BE2C (cell line): ENCODE measurements at regions not wholly inside any gene's neighbourhood (a gene's known extent, or its start where the extent isn't known, plus 50 kb on each side); places are given as distances from the start of the nearest gene placed in this dataset.

ENCODE experiments used
- DNase-seq: peaks from one replicate; pipeline ENCODE4 v3.0.0-alpha.2; 2020
- H3K27me3 ChIP-seq: fragments of 250-450 bp; sonication (Bioruptor Pico); 2 replicates; pipeline ENCODE4 v1.5.1; 2020; ENCODE audit warnings: mild to moderate bottlenecking
- H3K36me3 ChIP-seq: fragments of 250-450 bp; sonication (Bioruptor Pico); 2 replicates; pipeline ENCODE4 v1.5.1; 2020; ENCODE audit warnings: mild to moderate bottlenecking
- H3K4me1 ChIP-seq: fragments of 250-450 bp; sonication (Bioruptor Pico); 2 replicates; pipeline ENCODE4 v1.5.1; 2020
- H3K4me3 ChIP-seq: 2 replicates; pipeline ENCODE4 v1.5.1; 2011; ENCODE audit warnings: low read depth, low read length
- H3K9me3 ChIP-seq: fragments of 250-450 bp; sonication (Bioruptor Pico); 2 replicates; pipeline ENCODE4 v1.5.1; 2020
- TF ChIP-seq, protein P1 (sequence below): IDR thresholded peaks from 2 replicates; pipeline ENCODE4 v1.5.1; 2012; ENCODE audit warnings: mild to moderate bottlenecking, low read depth, low read length

DNA sequence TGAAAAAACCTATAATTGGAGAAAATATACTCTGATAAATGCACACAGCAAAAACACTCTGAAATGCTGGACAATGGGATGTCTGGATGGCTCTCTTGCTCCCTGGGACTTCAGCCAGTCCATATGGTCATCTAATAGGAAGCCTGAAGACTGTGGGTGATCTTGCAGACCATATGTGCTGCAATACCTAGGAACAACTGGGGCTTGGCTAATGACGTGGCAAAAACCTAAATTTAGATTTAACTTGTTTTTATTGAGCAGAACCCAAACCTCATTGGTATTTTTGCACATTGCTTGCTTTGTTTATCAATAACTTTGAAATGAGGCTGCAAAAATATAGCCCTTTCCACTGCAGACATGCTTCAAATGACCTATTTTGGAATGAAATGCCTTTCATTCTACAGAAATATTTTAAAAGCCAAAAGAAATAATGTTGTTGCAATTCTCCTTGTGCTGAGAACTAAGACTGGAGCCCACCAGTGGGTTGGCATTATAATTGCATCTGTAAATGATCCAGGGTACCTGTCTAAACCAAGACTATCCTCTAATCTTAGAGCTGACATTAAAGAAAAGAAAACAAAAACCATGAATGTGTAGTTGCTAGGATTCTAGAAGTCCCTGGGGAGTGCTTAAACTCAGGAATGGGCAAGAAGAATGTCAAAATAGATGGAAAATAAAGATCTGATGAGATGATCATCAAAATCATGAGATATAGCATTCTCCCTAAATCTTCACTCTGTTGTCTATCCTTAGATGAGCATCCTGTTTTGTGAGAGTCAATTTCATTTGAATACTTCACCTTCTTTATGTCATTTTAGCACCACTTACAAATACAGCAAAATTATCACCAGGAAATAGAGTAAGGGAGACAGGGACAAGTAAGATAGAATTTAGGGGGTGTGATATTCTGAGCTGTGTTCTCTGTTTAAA is 152.1 kb upstream of the RIMS1 start:
- H3K4me3 ChIP-seq, result no peak overlapping the region

DNA sequence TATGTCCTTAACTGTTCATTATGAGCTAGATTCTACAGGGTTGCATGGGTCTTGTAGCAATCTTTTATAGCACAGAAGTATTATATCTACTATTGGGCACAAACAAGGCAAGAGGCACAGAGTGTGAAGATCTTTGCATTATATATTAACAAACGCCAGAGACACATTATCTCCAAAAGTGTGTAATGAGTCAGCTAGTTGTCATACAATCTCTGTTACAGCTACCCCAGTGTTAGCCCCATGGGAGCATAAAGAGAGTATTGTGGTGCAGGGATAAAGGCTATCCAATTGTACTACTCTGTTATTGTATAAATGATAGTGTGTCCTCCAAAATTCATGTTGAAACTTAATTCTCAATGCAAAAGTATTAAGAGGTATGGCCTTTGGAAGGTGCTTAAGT is 148.4 kb upstream of the RIMS1 start:
- Histone ChIP-seq H3K36me3 (no peaks in the 10 kb centered on the region), H3K4me3 (no peak overlapping the region), H3K4me1 (no peaks in the 10 kb centered on the region), H3K27me3 (no peaks in the 10 kb centered on the region; the same call in 1 of the 2 replicates), H3K9me3 (no peaks in the 10 kb centered on the region)
- no peak for DNase-seq
- TF ChIP-seq, protein P1, sequence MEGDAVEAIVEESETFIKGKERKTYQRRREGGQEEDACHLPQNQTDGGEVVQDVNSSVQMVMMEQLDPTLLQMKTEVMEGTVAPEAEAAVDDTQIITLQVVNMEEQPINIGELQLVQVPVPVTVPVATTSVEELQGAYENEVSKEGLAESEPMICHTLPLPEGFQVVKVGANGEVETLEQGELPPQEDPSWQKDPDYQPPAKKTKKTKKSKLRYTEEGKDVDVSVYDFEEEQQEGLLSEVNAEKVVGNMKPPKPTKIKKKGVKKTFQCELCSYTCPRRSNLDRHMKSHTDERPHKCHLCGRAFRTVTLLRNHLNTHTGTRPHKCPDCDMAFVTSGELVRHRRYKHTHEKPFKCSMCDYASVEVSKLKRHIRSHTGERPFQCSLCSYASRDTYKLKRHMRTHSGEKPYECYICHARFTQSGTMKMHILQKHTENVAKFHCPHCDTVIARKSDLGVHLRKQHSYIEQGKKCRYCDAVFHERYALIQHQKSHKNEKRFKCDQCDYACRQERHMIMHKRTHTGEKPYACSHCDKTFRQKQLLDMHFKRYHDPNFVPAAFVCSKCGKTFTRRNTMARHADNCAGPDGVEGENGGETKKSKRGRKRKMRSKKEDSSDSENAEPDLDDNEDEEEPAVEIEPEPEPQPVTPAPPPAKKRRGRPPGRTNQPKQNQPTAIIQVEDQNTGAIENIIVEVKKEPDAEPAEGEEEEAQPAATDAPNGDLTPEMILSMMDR, result no peak

More for the DNA sequence above, 152.1 kb upstream of the RIMS1 start:
- Histone ChIP-seq H3K36me3 (no peaks in the 10 kb centered on the region), H3K9me3 (no peaks in the 10 kb centered on the region), H3K4me1 (no peaks in the 10 kb centered on the region), H3K27me3 (no peaks in the 10 kb centered on the region)
- TF ChIP-seq, protein P1, result no peak
- DNase-seq, result no peak

DNA sequence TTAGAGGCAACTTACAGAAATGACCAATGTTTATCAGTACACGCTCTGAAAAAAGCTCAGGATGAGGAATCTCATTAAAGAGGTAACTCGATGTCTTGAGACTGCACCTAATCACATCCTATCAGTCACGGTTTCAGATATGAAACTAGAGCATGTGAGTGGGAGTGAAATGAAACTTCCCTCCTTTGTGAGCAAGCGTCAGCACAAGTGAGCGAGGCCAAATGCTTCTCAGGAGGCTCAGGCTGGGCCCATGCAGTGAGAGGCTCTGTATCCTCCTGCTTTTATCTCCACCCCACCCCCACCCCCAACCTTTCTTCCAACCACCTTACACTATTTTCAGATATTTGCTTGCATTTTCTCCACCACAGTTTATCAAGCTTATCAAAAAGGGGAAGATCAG is 140.8 kb upstream of the RIMS1 start:
- no peak for DNase-seq
- Histone ChIP-seq H3K4me1 (no peaks in the 10 kb centered on the region), H3K4me3 (no peak overlapping the region), H3K36me3 (no peaks in the 10 kb centered on the region), H3K9me3 (no peaks in the 10 kb centered on the region), H3K27me3 (no peaks in the 10 kb centered on the region; the same call in 1 of the 2 replicates)
- TF ChIP-seq, protein P1, result no peak

DNA sequence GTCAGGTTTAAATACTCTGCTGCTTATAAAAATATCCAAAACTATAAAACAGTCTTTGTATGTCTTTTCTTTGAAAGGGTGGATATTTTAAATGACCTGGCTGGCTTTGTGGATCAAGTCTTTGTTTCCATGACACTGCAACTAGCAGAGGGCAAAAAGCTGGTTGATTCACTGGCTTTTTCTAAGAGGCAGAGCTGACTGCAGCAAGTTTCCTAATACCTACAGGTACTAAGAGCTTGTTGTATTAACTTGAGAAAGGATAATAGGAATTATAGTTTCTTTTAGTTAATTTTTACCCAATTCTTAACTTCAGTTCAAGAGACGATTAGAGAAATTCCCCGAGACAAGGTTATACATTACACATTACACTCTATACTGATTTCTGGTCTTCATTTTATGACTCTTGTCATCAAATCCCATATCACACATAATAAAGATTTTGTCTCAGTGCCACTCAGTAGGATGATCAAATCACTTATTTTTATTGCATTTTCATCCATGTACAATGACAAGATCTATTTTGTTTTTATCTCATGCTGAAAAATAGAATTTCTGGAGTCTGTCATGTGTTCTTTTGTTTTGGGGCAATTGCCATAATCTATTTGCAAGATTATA is 120.1 kb upstream of the RIMS1 start:
- TF ChIP-seq, protein P1, result no peak
- Histone ChIP-seq H3K4me1 (no peaks in the 10 kb centered on the region), H3K36me3 (no peaks in the 10 kb centered on the region), H3K27me3 (peaks cover 8% of the 10 kb centered on the region; the same call in 1 of the 2 replicates), H3K9me3 (no peaks in the 10 kb centered on the region), H3K4me3 (no peak overlapping the region)
- DNase-seq, result no peak

DNA sequence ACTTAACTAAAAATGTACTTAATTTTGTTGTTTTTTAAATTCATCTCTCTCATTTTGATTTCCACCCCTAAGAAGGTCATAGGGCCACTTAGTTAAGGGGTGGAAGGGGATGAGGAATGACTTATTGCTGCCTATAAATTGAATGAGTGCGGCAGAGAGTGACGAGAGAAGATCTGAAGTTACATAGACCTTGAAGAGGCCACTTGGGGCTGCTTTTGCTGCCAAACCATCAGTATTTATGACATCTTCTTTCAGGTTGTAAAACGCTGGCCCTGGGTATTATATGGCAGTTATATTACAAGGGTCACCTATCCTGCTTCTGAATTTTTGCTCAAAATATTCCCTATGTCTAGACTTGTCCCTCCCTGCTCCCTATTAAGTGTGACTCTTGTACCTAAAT is 119.6 kb upstream of the RIMS1 start:
- TF ChIP-seq, protein P1, result no peak
- DNase-seq, result no peak
- Histone ChIP-seq H3K36me3 (no peaks in the 10 kb centered on the region), H3K9me3 (no peaks in the 10 kb centered on the region), H3K4me3 (no peak overlapping the region), H3K4me1 (no peaks in the 10 kb centered on the region), H3K27me3 (peaks cover 8% of the 10 kb centered on the region; the same call in 1 of the 2 replicates)

DNA sequence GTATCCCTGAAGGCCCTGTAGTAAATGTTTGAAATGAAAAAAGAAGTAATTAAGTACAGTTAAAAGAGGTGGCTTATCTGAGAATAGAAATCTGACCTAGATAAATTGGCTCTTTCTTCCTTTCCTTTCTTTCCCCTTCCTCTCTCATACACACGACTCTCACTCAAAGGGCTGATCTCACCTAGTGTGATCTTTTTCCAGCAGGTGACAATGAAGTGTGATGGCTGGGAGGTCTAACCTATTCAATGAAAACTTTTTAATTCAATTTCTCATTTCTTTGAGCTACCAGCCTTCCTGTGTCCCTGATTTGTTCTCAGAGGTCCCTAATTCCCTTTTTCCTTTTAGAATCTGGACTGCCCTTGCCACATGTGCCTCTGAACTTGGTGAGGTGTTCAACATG is 118.0 kb upstream of the RIMS1 start:
- no peaks in the 10 kb centered on the region for H3K4me1 ChIP-seq
- no peak for DNase-seq
- H3K4me3 ChIP-seq, result no peak overlapping the region
- TF ChIP-seq, protein P1, result no peak
- H3K9me3 ChIP-seq, result no peaks in the 10 kb centered on the region
- no peaks in the 10 kb centered on the region for H3K36me3 ChIP-seq
- peaks cover 8% of the 10 kb centered on the region; the same call in 1 of the 2 replicates for H3K27me3 ChIP-seq
